Stimulated activated CD4-positive, alpha-beta T cell treated with anti-CD3 and anti-CD28 coated beads, Interleukin-2, amount 100 ng/mL, for 48 hours (primary cell): ENCODE measurements at regions not wholly inside any gene's neighbourhood (a gene's known extent, or its start where the extent isn't known, plus 50 kb on each side); places are given as distances from the start of the nearest gene placed in this dataset.
"Not testable (repeated sequence)": the region's sequence is repeated elsewhere in the genome, so short reads cannot be mapped to it uniquely, and the experiment has no call there.

Experiments
- DNase-seq, 2 donors: peaks; one replicate each; pipeline ENCODE4 v3.0.0-alpha.2; 2020

DNA sequence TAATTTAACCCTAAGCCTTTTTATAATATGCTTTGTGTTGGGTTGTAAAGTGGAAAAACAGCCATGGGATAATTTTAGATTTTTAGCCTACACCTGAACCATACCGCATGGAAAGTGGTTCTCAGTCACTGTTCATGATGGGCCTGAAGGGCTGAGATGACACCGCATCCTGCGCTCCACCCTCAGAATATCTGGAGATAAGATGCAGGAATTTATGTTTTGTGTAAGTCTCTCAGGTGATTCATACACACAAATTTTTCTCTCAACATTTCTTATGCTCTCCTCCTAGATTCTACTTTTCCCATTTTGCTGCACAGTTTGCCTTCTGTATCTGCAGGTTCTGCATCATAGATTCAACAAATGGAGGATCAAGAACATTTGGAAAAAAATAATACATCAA lies 191.3 kb upstream of the PHACTR1 start:
- no peak for DNase-seq

DNA sequence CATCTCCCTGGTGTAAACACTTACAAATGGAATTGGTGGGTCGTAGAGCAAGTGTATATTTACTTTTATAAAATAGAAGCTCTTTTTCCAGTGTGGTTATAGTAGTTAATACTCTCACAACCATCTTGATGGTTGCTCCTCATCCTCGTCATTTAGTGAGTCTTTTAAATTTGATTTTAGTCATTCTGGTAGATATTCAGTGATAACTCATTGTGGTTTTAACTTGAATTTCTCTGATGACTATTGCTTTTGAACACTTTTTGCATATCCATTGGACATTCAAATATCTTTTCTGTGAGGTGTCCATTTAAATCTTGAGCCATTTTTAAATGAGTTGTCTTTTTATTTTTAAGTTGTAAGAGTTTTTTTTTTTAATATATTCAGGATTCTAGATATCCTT lies 189.2 kb upstream of the PHACTR1 start:
- no peak for DNase-seq

DNA sequence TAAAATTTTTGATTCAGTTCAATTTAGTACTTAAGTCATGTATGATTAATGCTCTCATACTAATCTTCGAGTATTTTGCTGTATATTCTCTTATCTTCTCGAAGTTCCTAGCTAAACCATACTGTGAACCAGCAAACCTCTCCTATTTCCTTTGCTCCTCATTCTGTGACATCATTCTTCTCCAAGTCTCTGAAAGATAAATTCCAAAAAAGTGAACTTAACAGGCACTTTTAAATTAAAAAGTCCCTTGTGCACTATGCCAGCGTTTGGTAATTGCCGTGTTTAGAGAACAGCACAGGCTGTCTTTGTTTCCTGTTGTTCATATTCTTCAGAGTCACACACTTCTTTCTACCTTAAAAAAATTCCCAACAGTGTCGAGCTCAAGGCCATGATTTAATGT lies 188.4 kb upstream of the PHACTR1 start:
- DNase-seq: no peak

DNA sequence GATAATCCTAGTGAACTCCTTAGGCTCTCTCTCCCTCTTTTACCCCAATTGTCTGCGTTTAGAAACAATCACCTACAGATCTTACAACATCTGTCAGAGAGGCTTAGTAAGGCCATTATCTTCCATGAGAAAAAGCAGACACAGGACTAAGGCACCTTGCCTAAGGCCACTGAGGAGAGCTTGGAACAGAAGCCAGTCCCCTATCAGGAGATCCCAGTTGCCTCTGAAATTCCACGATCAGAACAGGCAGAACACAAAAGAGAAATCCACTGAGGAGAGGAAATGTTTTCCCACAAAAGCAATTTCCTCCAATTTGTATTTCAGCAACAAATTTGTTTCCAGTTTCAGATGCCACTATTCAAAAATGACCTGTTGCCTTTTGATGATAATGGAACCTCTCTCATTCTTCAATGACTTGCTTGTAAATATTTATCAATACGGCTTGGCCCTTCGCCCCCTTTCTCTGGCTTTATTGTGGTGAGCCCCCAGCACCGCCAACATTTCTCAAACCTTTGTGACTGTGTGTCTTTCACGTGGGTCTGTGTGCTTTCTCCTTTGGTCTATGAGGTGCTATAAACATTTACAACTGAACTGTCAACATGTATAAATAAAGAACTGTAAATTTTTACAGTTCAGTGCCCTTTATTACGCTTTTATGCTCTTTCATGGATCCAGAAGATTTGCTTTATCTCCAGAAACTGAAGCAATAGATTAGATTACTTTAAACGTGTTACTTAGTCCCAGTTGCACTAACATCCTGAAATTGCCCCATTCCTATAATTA lies 187.8 kb upstream of the PHACTR1 start:
- no peak for DNase-seq

DNA sequence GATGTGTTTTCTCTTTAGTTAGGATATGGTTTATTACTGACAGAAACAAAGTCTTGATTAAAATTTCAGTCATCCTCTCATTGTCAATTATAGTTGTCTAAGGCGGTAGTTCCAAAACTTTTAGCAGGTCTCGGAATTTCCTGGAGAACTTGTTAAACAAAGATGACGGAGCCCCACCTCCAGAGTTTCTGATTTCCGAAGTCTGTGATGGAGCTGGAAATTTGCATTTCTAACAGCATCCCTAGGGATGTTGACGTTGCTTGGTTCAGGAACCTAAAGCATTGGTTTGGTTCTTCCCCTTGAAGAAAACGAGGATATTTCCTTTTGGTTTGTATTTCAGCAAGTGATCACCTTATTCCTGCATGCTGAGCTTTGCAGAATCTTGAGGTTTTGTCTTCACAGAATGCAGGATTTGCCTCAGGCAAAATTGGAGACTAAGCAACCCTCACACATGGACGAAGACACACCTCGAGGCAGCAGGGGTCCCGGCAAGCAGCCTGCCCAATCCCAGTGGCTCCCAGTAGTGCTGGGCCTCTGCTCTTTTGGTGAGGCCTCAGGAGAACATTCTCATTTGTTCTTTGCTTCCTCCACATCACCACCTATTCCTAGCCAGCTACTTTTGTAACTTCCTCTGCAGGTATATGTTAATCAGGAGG lies 187.1 kb upstream of the PHACTR1 start:
- DNase-seq: no peak

DNA sequence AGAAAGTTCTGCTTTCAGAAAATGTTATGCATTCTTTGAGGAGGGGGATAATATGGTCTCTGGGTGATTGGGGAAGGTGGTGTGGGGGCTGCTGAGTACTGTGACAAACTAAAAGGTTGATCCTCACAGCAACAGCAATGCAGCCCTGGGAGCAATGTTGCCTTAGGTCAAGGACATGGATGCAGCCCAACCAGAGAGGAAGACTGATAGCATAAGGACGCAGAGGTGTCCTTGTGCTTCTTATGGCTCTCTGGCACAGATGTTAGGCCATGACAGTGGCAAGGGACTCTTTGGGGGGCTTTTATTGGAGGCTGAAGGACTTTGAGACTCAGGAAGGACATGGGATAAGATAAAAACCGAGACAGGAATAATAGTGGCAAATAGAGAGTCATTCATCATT lies 186.2 kb upstream of the PHACTR1 start:
- DNase-seq: no peak

DNA sequence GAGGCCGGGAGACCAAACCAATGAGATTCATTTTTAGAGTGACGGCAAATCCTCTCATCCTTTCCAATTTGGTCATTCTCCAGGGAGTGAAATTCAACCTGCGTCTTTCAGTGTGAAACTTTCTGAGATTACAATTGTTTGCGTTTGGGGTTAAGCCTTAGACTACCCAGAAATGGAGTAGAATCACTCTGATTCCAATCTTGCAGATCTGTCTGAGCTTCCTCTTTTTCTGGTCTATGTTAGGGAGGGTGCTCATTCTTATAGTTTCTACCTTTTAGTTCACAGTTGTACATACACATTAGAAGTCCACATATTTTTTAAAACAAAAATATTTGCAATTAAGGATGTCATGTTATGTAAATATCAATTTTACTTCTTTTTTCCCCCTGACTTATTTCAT lies 183.0 kb upstream of the PHACTR1 start:
- no peak for DNase-seq

- DNase-seq: no peak
Observed at GRCh38 chr6:12534069-12534853, 182.3 kb upstream of the PHACTR1 start.

DNA sequence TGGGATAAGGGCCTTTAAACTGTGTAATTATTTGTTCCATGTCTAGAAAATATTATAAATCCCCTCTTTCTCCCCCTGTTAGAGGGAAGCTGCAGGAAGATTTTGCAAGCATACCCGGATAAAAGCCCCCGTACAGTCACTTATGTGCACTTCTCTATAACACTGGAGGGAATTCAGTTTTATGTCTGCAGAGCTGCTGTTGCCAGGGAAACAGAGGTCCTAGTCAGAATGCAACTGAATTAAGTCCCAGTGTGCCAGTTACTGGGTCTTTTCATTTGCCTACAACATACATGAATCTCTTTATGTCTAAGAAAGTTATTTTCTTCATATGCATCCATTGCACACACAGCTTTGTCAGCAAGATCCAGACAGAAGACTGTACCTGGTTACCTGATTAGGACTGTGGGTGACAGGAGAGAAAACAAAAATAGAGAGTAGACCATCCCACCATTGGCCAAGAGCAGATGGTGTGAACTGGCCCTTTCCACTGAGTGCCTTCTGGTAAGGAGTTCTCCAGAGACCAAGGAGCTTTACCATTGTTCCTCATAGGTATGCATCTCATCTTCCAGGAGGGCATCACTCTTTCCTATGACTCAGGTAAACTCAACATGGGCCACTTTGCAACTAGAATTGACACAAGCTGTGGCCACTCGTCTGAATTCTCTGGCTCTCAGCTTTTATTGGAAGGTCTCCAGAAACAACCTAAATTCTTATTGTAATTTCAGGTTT lies 180.8 kb upstream of the PHACTR1 start:
- no peak for DNase-seq

DNA sequence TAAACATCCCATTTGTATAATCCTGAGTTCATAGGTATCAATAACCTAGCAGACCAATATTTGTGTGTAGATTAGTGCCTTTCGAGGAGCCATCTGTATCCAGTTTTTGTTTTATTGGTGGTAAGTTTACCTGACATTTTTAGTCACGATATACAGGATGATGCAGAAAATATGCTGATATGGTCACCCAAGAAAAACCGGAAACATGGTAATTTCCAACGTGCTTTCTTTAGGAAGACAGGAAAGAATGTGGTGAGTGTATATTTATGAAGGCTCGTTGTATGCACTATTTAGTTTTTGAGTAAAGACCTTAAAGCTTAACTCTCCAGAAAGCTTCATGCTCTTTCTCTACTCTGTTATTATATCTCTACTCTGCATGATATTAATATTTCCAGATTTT lies 180.2 kb upstream of the PHACTR1 start:
- DNase-seq: no peak

DNA sequence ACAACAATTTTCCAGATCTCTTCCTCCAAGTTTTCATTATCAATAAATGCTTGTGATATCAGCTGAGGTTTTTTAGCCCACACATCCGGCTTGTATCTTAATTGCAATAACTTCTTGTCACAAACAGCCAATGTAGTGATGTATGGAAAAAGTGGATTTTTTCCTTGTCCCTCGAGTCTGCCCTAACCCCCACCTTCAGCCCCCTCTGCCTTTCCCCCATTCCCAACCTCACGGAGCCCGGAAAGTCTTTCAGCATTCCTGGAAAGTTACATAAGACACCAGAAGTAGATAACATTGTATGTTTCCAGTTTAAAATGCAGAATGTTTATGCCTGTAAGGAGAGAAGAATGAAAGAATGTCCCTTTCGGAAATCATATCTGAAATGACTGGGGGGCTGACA lies 179.2 kb upstream of the PHACTR1 start:
- DNase-seq: no peak

DNA sequence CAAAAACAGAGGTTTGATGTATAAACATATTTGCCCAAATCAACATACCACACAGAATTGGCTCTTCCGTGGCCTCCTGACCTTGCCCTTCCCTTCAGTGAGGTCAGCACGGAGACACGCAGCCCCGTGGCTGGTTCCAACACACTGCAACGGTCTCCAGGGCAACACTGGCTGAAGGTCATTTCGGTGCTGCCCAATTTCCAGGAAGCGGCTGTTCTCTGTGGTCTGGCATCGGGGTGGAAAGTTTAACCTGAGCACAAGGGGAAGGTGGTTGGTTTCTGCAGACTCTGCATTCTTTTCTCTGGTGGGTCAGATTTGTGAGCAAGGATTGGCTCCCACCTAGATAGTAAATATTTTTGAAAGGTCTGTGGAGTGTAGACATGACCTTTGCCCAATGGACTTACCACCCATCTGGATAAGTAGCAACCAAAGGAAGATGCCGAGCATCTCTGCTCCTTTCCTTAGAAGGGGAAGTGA lies 177.6 kb upstream of the PHACTR1 start:
- no peak for DNase-seq

DNA sequence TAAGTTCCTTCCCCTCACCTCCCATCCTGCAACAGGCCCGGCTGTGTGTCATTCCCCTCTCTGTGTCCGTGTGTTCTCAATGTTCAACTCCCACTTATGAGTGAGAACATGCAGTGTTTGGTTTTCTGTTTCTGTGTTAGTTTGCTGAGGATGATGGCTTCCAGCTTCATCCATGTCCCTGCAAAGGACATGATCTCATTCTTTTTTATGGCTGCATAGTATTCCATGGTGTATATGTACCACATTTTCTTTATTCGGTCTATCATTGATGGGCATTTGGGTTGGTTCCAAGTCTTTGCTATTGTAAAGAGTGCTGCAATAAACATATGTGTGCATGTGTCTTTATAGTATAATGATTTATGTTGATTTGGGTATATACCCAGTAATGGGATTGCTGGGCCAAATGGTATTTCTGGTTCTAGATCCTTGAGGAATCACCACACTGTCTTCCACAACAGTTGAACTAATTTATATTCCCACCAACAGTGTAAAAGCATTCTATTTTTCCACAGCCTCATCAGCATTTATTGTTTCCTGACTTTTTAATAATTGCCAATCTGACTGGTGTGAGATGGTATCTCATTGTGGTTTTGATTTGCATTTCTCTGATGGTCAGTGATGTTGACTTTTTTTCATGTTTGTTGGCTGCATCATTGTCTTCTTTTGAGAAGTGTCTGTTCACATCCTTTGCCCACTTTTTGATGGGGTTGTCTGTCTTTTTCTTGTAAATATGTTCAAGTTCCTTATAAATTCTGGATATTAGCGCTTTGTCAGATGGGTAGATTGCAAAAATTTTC lies 174.1 kb upstream of the PHACTR1 start:
- not testable (repeated sequence) for DNase-seq

DNA sequence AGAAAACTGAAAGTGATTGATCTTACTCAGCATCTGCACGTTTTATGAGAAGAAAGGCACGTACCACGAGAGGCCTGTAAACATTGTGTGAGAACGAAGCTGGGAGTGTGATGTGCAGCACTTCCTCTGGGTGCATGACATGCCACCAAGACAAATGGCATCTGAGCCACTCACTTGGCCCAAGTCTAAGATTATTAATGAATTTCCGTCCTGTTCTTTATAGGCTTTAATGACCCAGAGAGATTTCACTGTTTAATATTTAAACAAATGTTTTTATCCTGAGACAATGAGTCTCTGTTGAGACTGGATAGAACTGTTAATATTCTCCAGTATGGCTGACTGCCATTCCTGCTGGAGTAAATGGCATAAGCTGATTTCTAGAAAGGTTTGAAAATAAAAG lies 172.6 kb upstream of the PHACTR1 start:
- no peak for DNase-seq

DNA sequence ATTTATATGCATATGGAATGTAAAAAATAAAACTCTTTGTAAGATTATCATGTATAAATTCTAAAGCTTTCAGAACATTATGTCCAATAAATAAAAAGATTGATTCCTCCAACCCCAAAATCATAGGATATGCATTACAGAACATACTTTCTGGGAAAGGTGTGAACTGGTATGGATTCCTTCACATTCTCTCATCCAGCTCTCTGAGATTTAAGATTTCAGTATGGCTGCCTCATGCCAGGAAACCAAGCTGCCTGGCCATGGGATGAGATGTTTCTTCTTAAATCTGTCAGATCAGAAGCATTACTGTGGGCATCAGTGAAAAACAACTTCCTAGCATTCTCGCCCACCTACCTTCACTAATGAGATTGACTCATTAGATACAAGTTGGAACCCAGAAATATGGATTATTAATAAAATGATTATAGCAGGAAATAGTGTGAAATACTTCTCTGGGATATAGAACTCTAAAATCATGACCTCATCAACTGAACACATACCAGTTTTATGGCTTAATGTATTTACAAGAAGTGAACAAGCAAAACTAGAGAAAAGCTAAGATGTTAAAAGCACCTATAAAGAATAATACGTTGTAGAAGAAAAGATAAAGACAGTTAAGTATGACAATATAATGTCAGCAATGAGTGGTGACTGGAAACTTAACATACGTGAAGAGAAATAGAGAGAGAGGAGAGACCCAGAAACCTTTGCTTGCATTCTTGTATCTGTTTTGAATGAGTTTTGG lies 171.6 kb upstream of the PHACTR1 start:
- no peak for DNase-seq

GRCh38 chr6:12545619-12546409 lies 170.8 kb upstream of the PHACTR1 start:
- no peak for DNase-seq

DNA sequence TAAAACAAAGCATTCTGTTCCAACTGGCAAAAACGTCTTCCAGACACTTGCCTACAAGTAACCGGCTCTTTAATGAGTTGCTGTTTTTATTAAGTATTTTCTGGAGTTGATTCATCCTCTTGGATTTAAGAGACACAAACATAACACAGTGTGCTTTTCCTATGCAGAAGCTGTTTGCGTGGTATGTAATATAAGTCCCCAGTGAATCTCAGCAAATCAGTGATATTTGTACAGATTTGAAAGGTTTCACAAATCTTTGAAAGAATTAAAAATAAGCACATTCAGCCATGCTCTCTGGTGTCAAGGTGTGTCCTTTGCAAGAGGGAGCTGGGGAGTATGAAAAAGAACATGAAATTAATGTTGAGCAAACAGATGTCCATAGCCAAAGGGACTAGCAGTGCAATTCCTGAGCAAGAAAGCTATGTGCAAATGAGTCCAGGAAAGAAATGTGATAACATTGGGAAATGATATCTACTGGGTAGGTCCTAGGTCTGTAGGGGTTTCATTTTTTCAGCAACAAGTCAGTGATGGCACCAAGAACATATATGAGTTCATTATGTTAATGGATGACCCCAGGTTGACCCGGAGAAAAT lies 170.1 kb upstream of the PHACTR1 start:
- no peak for DNase-seq

DNA sequence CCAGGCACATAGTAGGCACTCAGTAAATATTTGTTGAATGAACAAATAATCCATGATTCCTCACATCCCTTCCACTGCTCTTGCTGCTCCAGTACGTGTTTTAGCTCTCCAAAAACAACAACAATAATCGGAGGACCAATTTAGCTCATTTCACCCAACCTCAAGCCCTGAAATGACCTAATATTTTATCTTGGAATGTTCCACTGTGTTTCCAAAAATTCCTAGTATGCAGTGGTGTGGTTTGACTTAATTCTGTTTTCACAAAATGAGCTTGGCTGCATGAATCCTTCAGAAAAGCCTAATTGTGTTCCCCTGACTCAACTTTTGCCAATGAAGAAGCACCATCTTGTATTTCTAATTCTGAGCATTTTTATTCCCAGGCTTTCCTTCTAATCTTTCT lies 168.0 kb upstream of the PHACTR1 start:
- no peak for DNase-seq

DNA sequence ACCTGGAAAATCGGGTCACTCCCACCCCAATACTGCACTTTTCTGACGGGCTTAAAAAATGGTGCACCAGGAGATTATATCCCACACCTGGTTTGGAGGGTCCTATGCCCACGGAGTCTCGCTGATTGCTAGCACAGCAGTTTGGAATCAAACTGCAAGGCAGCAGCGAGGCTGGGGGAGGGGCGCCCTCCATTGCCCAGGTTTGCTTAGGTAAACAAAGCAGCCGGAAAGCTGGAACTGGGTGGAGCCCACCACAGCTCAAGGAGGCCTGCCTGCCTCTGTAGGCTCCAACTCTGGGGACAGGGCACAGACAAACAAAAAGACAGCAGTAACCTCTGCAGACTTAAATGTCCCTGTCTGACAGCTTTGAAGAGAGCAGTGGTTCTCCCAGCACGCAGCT lies 167.1 kb upstream of the PHACTR1 start:
- DNase-seq: not testable (repeated sequence)

DNA sequence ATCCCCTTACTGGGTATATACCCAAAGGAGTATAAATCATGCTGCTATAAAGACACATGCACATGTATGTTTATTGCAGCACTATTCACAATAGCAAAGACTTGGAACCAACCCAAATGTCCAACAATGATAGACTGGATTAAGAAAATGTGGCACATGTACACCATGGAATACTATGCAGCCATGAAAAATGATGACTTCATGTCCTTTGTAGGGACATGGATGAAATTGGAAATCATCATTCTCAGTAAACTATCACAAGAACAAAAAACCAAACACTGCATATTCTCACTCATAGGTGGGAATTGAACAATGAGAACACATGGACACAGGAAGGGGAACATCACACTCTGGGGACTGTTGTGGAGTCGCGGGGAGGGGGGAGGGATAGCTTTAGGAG lies 161.7 kb upstream of the PHACTR1 start:
- not testable (repeated sequence) for DNase-seq
